ENCODE measurements at regions not wholly inside any gene's neighbourhood (a gene's known extent, or its start where the extent isn't known, plus 50 kb on each side); places are given as distances from the start of the nearest gene placed in this dataset.

DNA sequence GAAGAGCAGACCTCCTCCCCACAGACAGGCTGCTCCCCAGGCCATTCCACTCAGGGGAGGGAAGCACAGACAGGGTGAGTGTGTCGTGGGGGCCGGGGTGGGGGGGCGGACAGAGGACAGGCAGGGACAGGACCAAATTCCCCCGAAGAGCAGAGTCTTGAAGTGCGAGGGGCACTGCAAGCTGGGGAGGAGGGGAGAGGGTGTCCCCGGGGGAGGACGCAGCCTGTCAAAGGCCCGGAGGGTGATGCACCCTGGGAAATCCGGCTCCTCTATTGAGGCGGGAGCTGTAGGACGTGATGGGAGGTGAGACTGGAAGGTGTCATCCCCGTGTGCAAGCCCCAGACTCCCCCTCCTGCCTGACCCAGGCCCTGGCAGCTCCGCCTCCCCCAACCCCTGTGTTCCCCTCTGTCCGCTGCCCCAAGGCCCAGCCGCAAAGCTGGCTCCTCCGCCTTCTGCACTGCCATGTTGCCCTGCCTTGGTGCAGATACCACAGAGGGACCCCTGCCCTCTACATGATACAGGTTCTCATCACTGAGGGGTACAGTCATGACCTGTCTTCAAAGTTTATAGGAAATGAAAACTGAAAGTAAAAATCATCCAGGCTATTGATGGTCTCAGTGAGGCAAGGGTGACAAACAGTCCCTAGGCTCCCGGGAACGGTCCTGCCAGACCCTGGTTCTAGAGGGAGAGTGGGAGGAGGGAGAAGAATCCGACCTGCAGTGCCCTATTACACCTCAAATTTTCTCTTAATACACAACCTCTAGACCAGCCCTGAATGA is 76.3 kb upstream of the IQSEC1 start:
- H3K4me3 ChIP-seq (ENCODE audit: low read depth, low read length) = no peak overlapping the region
- TF ChIP-seq, protein P1, sequence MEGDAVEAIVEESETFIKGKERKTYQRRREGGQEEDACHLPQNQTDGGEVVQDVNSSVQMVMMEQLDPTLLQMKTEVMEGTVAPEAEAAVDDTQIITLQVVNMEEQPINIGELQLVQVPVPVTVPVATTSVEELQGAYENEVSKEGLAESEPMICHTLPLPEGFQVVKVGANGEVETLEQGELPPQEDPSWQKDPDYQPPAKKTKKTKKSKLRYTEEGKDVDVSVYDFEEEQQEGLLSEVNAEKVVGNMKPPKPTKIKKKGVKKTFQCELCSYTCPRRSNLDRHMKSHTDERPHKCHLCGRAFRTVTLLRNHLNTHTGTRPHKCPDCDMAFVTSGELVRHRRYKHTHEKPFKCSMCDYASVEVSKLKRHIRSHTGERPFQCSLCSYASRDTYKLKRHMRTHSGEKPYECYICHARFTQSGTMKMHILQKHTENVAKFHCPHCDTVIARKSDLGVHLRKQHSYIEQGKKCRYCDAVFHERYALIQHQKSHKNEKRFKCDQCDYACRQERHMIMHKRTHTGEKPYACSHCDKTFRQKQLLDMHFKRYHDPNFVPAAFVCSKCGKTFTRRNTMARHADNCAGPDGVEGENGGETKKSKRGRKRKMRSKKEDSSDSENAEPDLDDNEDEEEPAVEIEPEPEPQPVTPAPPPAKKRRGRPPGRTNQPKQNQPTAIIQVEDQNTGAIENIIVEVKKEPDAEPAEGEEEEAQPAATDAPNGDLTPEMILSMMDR (conservative IDR thresholded peaks at IDR 0.05; ENCODE audit: low read depth, low read length) = no peak
- DNase-seq (ENCODE audit: low read depth) = no peak

DNA sequence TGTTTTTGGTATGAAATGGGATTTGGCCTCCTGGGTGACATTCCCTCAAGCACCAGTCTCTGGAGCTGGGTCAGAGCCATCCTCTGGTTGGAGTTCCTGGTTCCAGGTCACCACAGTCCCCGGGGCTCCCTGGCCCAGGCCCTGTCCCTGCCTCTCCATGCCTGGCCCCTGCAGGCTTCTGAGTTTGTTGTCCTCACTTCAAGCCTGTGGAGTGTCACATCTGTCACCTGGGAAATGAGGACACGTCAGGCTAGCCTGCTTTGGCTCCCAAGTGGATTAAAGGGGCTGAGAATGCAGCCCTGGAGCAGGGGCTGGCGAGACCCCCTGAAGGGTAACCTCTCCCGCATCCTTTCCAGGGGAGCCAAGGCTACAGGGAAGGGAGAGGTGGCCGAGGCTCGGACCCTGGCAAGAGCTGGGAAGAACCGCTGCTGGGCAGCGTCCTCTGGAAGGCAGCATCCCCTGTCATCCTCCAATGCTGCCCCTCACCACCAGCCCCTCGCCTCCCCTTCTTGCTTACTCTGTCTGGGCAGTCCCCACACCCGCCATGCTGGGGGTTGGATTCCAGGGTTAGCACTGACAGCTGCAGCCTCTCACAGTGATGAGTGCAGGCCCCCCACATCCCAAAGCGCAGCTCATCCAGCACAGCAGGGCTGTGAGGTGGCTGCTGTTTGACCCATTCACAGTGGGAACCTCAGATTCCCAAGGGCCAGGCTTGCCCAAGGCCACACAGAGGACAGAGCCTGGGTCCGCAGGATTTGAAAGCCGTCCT is 75.5 kb upstream of the IQSEC1 start:
- TF ChIP-seq, protein P1 (conservative IDR thresholded peaks at IDR 0.05; ENCODE audit: low read depth, low read length) = no peak
- no peak for DNase-seq (ENCODE audit: low read depth)
- H3K4me3 ChIP-seq (ENCODE audit: low read depth, low read length) = no peak overlapping the region

DNA sequence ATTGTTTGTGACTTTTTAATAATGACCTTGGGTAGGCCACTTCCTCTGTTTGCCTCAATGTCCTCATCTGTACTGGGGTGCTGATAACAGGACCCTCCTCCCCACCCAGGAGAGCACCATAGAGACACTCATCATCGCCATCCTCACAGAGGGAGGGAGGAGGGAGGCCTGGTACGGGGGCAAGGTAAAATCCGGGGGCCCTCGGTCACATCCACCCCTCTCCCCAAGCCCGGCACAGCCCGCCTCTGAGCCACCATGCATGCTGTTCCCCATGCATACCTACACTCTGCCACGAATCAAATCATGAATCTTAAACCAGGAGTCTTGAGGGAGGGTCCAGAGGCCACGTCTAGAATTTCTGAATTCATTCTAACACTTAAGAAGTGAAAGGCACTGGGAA is 74.9 kb upstream of the IQSEC1 start:
- H3K4me3 ChIP-seq (ENCODE audit: low read depth, low read length) = no peak overlapping the region
- TF ChIP-seq, protein P1 (conservative IDR thresholded peaks at IDR 0.05; ENCODE audit: low read depth, low read length) = no peak
- DNase-seq (ENCODE audit: low read depth) = no peak

DNA sequence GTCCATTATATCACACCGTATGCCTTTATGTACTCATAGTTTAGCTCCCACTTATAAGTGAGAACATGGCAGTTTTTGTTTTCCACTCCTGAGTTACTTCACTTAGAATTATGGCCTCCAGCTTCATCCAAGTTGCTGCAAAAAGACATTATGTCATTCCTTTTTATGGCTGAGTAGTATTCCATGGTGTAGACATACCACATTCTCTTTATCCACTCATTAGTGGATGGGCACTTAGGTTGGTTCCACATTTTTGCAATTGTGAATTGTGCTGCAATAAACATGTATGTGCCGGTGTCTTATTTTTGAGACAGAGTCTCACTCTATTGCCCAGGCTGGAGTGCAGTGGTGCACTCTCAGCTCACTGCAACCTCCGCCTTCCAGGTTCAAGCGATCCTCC is 74.1 kb upstream of the IQSEC1 start:
- no peak for DNase-seq (ENCODE audit: low read depth)
- no peak overlapping the region for H3K4me3 ChIP-seq (ENCODE audit: low read depth, low read length)
- TF ChIP-seq, protein P1 (conservative IDR thresholded peaks at IDR 0.05; ENCODE audit: low read depth, low read length) = no peak

DNA sequence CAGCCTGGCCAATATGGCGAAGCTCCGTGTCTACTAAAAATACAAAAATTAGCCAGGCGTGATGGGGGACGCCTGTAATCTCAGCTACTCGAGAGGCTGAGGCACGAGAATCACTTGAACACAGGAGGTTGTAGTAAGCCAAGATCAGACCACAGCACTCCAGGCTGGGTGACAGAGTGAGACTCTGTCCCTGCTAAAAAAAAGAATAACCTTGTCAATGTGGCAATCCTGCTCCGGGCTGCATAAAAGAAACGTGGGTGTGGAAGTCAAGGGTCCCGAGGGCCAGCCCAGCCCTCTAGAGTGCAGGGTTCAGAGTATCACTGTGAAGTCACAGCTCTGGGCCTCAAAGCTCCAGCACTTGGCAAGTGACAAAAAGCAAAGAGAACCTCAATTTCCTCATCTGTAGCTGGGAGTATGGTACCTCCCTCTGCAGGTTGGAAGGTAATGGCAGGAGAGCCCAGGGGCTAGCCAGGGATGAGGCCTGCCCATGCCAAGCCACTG is 73.5 kb upstream of the IQSEC1 start:
- TF ChIP-seq, protein P1 (conservative IDR thresholded peaks at IDR 0.05; ENCODE audit: low read depth, low read length) = no peak
- H3K4me3 ChIP-seq (ENCODE audit: low read depth, low read length) = no peak overlapping the region
- no peak for DNase-seq (ENCODE audit: low read depth)

DNA sequence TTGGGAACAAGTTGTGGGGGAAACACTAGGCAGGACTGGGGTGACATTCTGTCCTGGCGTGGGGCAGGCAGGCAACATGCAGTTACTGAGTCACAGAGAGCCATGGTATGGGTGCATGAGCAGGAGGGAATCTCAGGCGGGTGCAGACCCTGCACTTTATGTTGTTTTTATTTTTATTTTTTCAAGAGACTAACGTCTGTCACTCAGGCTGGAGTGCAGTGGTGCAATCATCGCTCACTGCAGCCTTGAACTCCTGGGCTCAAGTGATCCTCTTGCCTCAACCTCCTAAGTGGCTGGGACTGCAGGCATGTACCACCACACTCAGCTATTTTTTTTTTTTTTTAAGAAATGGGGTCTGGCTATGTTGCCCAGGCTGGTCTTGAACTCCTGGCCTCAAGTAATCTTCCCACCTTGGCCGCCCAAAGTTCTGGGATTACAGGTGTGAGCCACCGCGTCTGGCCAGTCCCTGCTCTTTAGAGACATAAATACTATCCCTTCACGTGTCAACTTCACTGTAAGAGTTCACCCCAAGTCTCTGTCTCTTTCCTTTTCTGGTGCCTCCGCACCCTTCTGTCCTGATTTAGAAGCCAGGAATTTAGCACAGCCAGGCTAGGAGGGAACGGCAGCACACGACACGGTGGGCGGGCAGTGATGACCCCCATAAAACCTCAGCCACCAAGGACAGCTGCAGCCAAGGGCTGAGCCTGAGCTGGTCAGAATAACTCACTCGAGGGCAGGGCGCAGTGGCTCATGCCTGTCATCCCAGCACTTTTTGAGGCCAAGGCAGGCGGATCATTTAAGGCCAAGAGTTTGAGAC is 72.8 kb upstream of the IQSEC1 start:
- no peak overlapping the region for H3K4me3 ChIP-seq (ENCODE audit: low read depth, low read length)
- TF ChIP-seq, protein P1 (conservative IDR thresholded peaks at IDR 0.05; ENCODE audit: low read depth, low read length) = no peak
- no peak for DNase-seq (ENCODE audit: low read depth)
